A549 (cell line): ENCODE measurements at regions not wholly inside any gene's neighbourhood (a gene's known extent, or its start where the extent isn't known, plus 50 kb on each side); places are given as distances from the start of the nearest gene placed in this dataset.

Source experiments
- CEBPB ChIP-seq, 2 experiments: fragments of >200 bp in 1 of 2; sonication (Bioruptor Twin) in 1 of 2; formaldehyde crosslinking in 1 of 2; IDR thresholded peaks; 2 replicates each; pipeline ENCODE4 v1.6.1; 2012 to 2016
- CHD4 ChIP-seq: fragments of 200-600 bp; sonication (generic); IDR thresholded peaks from 2 replicates; pipeline ENCODE4 v1.6.1; 2016; ENCODE audit warnings: antibody characterized with exemption, mild to moderate bottlenecking, borderline replicate concordance
- CTCF ChIP-seq: fragments of >200 bp; sonication (Bioruptor Twin); formaldehyde crosslinking; IDR thresholded peaks from 3 replicates; pipeline ENCODE4 v1.5.1; 2016
- EHMT2 ChIP-seq: fragments of 200-600 bp; sonication (generic); IDR thresholded peaks from 2 replicates; pipeline ENCODE4 v1.6.1; 2016; ENCODE audit warnings: antibody characterized with exemption, low read depth, mild to moderate bottlenecking, moderate library complexity
- EP300 ChIP-seq, 2 experiments: fragments of >200 bp; sonication (Bioruptor Twin); formaldehyde crosslinking; IDR thresholded peaks; 2 replicates in 1 of 2; 3 replicates in 1 of 2; pipeline ENCODE4 v1.6.1; 2016 to 2017
- MAFK ChIP-seq: fragments of 450-650 bp; IDR thresholded peaks from 2 replicates; pipeline ENCODE4 v1.6.1; 2014; ENCODE audit not compliant: partially characterized antibody
- MYC ChIP-seq: IDR thresholded peaks from 2 replicates; pipeline ENCODE4 v1.6.1; 2012; ENCODE audit warnings: mild to moderate bottlenecking, inconsistent platforms, low read length, improper control_type of control experiment, borderline replicate concordance
- POLR2A ChIP-seq: IDR thresholded peaks from 2 replicates; pipeline ENCODE4 v1.6.1; 2012; ENCODE audit warnings: mild to moderate bottlenecking, low read length
- TF ChIP-seq, protein P1 (sequence below): fragments of 250-450 bp; sonication (Bioruptor Pico); IDR thresholded peaks from 2 replicates; pipeline ENCODE4 v1.5.0; 2021; ENCODE audit warnings: mild to moderate bottlenecking, moderate library complexity, borderline replicate concordance

- TF ChIP-seq MYC (no peak), CTCF (no peak), POLR2A (no peak), EP300 (IDR thresholded peaks at IDR 0.05) (no peak), CHD4 (no peak), EHMT2 (no peak), MAFK (no peak), CEBPB (IDR thresholded peaks at IDR 0.05) (no peak)
- TF ChIP-seq, protein P1, sequence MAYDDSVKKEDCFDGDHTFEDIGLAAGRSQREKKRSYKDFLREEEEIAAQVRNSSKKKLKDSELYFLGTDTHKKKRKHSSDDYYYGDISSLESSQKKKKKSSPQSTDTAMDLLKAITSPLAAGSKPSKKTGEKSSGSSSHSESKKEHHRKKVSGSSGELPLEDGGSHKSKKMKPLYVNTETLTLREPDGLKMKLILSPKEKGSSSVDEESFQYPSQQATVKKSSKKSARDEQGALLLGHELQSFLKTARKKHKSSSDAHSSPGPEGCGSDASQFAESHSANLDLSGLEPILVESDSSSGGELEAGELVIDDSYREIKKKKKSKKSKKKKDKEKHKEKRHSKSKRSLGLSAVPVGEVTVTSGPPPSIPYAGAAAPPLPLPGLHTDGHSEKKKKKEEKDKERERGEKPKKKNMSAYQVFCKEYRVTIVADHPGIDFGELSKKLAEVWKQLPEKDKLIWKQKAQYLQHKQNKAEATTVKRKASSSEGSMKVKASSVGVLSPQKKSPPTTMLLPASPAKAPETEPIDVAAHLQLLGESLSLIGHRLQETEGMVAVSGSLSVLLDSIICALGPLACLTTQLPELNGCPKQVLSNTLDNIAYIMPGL (CRISPR knock-in tag) = no peak
These were observed 830.5 kb downstream of the IGSF11 start for GRCh38 chr3:118204052-118204656.
